ENCODE measurements at regions not wholly inside any gene's neighbourhood (a gene's known extent, or its start where the extent isn't known, plus 50 kb on each side); places are given as distances from the start of the nearest gene placed in this dataset.

DNA sequence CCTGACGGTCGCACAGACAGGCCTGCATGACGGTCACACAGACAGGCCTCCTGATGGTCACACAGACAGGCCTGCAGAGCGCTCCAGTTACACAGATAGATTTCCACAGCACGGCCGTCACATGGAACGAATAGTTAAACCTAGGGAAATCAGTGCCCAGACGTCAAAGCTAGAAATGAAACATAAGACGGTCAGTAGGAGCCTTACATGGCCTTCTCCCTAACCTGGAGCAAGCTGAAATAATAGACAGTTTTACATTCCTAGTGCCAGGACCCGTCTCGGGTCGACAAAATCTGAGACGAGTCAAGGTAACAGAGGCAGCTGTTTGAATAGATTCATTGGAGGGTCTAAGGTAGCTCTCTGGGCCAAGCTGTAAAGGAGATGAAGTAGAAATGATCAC lies 126.9 kb downstream of the MTNR1A start:
- 0 out of 3 replicates have a peak, but pooled peaks cover 2% of the 10 kb centered on the region for H3K9me3 Mint-ChIP-seq
- no peak overlapping the region for H3K27ac Mint-ChIP-seq
- H3K27ac ChIP-seq (ENCODE audit: low read depth), result no peak overlapping the region
- DNase-seq (ENCODE audit: low spot score), result no peak
- H3K4me3 Mint-ChIP-seq, result no peak overlapping the region
- TF ChIP-seq EZH2 (IDR thresholded peaks at IDR 0.05; ENCODE audit: low read depth, unreplicated experiment), result no peak
- TF ChIP-seq, protein P1, sequence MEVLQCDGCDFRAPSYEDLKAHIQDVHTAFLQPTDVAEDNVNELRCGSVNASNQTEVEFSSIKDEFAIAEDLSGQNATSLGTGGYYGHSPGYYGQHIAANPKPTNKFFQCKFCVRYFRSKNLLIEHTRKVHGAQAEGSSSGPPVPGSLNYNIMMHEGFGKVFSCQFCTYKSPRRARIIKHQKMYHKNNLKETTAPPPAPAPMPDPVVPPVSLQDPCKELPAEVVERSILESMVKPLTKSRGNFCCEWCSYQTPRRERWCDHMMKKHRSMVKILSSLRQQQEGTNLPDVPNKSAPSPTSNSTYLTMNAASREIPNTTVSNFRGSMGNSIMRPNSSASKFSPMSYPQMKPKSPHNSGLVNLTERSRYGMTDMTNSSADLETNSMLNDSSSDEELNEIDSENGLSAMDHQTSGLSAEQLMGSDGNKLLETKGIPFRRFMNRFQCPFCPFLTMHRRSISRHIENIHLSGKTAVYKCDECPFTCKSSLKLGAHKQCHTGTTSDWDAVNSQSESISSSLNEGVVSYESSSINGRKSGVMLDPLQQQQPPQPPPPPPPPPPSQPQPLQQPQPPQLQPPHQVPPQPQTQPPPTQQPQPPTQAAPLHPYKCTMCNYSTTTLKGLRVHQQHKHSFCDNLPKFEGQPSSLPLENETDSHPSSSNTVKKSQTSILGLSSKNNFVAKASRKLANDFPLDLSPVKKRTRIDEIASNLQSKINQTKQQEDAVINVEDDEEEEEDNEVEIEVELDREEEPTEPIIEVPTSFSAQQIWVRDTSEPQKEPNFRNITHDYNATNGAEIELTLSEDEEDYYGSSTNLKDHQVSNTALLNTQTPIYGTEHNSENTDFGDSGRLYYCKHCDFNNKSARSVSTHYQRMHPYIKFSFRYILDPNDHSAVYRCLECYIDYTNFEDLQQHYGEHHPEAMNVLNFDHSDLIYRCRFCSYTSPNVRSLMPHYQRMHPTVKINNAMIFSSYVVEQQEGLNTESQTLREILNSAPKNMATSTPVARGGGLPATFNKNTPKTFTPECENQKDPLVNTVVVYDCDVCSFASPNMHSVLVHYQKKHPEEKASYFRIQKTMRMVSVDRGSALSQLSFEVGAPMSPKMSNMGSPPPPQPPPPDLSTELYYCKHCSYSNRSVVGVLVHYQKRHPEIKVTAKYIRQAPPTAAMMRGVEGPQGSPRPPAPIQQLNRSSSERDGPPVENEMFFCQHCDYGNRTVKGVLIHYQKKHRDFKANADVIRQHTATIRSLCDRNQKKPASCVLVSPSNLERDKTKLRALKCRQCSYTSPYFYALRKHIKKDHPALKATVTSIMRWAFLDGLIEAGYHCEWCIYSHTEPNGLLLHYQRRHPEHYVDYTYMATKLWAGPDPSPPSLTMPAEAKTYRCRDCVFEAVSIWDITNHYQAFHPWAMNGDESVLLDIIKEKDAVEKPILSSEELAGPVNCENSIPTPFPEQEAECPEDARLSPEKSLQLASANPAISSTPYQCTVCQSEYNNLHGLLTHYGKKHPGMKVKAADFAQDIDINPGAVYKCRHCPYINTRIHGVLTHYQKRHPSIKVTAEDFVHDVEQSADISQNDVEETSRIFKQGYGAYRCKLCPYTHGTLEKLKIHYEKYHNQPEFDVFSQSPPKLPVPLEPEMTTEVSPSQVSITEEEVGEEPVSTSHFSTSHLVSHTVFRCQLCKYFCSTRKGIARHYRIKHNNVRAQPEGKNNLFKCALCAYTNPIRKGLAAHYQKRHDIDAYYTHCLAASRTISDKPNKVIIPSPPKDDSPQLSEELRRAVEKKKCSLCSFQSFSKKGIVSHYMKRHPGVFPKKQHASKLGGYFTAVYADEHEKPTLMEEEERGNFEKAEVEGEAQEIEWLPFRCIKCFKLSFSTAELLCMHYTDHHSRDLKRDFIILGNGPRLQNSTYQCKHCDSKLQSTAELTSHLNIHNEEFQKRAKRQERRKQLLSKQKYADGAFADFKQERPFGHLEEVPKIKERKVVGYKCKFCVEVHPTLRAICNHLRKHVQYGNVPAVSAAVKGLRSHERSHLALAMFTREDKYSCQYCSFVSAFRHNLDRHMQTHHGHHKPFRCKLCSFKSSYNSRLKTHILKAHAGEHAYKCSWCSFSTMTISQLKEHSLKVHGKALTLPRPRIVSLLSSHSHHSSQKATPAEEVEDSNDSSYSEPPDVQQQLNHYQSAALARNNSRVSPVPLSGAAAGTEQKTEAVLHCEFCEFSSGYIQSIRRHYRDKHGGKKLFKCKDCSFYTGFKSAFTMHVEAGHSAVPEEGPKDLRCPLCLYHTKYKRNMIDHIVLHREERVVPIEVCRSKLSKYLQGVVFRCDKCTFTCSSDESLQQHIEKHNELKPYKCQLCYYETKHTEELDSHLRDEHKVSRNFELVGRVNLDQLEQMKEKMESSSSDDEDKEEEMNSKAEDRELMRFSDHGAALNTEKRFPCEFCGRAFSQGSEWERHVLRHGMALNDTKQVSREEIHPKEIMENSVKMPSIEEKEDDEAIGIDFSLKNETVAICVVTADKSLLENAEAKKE (CRISPR knock-in tag; IDR thresholded peaks at IDR 0.05), result no peak
- no peak for TF ChIP-seq STAT1 (IDR thresholded peaks at IDR 0.05; ENCODE audit: unreplicated experiment)
- no peak for TF ChIP-seq ZNF114 (CRISPR knock-in tag; IDR thresholded peaks at IDR 0.05)
- TF ChIP-seq, protein P2, sequence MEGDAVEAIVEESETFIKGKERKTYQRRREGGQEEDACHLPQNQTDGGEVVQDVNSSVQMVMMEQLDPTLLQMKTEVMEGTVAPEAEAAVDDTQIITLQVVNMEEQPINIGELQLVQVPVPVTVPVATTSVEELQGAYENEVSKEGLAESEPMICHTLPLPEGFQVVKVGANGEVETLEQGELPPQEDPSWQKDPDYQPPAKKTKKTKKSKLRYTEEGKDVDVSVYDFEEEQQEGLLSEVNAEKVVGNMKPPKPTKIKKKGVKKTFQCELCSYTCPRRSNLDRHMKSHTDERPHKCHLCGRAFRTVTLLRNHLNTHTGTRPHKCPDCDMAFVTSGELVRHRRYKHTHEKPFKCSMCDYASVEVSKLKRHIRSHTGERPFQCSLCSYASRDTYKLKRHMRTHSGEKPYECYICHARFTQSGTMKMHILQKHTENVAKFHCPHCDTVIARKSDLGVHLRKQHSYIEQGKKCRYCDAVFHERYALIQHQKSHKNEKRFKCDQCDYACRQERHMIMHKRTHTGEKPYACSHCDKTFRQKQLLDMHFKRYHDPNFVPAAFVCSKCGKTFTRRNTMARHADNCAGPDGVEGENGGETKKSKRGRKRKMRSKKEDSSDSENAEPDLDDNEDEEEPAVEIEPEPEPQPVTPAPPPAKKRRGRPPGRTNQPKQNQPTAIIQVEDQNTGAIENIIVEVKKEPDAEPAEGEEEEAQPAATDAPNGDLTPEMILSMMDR (conservative IDR thresholded peaks at IDR 0.05; ENCODE audit: low read depth in 2 of 2), result no peak
- TF ChIP-seq NANOG (IDR thresholded peaks at IDR 0.05; ENCODE audit: borderline replicate concordance), result no peak
- TF ChIP-seq, protein P3, sequence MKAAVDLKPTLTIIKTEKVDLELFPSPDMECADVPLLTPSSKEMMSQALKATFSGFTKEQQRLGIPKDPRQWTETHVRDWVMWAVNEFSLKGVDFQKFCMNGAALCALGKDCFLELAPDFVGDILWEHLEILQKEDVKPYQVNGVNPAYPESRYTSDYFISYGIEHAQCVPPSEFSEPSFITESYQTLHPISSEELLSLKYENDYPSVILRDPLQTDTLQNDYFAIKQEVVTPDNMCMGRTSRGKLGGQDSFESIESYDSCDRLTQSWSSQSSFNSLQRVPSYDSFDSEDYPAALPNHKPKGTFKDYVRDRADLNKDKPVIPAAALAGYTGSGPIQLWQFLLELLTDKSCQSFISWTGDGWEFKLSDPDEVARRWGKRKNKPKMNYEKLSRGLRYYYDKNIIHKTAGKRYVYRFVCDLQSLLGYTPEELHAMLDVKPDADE (IDR thresholded peaks at IDR 0.05), result no peak
- TF ChIP-seq ZNF331 (CRISPR knock-in tag; IDR thresholded peaks at IDR 0.05; ENCODE audit: low read depth), result no peak
- no peak for TF ChIP-seq POLR2AphosphoS5 (IDR thresholded peaks at IDR 0.05; ENCODE audit: low read depth)
- no peak for TF ChIP-seq JUNB (IDR thresholded peaks at IDR 0.05; ENCODE audit: unreplicated experiment)
- TF ChIP-seq CREB1 (CRISPR knock-in tag; IDR thresholded peaks at IDR 0.05; ENCODE audit: low read depth), result no peak
- TF ChIP-seq, protein P4, sequence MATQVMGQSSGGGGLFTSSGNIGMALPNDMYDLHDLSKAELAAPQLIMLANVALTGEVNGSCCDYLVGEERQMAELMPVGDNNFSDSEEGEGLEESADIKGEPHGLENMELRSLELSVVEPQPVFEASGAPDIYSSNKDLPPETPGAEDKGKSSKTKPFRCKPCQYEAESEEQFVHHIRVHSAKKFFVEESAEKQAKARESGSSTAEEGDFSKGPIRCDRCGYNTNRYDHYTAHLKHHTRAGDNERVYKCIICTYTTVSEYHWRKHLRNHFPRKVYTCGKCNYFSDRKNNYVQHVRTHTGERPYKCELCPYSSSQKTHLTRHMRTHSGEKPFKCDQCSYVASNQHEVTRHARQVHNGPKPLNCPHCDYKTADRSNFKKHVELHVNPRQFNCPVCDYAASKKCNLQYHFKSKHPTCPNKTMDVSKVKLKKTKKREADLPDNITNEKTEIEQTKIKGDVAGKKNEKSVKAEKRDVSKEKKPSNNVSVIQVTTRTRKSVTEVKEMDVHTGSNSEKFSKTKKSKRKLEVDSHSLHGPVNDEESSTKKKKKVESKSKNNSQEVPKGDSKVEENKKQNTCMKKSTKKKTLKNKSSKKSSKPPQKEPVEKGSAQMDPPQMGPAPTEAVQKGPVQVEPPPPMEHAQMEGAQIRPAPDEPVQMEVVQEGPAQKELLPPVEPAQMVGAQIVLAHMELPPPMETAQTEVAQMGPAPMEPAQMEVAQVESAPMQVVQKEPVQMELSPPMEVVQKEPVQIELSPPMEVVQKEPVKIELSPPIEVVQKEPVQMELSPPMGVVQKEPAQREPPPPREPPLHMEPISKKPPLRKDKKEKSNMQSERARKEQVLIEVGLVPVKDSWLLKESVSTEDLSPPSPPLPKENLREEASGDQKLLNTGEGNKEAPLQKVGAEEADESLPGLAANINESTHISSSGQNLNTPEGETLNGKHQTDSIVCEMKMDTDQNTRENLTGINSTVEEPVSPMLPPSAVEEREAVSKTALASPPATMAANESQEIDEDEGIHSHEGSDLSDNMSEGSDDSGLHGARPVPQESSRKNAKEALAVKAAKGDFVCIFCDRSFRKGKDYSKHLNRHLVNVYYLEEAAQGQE (IDR thresholded peaks at IDR 0.05; ENCODE audit: unreplicated experiment), result no peak
- no peak for TF ChIP-seq EZH2phosphoT487 (IDR thresholded peaks at IDR 0.05; ENCODE audit: unreplicated experiment)
- no peaks in the 10 kb centered on the region for H3K9me2 ChIP-seq (ENCODE audit: insufficient read depth)
- H3K27me3 ChIP-seq (ENCODE audit: insufficient read depth), result no peaks in the 10 kb centered on the region
- no peak for ATAC-seq
- H3K36me3 Mint-ChIP-seq (ENCODE audit: low read depth), result peaks cover 3% of the 10 kb centered on the region; the same call in 1 of the 3 replicates
- H2AFZ ChIP-seq, result no peak overlapping the region
- H3K4me1 ChIP-seq (ENCODE audit: insufficient read depth), result no peaks in the 10 kb centered on the region
- H3F3A ChIP-seq (replicated peaks; ENCODE audit: low read depth), result no peaks in the 10 kb centered on the region
- no peaks in the 10 kb centered on the region for H3K79me2 ChIP-seq (replicated peaks; ENCODE audit: insufficient read depth)
- H3K4me2 ChIP-seq, result no peak overlapping the region
- H3K27me3 Mint-ChIP-seq (ENCODE audit: insufficient read depth, low read depth, poor library complexity), result no peaks in the 10 kb centered on the region
- 0 out of 2 replicates have a peak, but pooled peaks cover 3% of the 10 kb centered on the region for H3K36me3 ChIP-seq (ENCODE audit: insufficient read depth)
- H3K4me1 Mint-ChIP-seq, result no peaks in the 10 kb centered on the region
- no peaks in the 10 kb centered on the region for H4K20me1 ChIP-seq (replicated peaks; ENCODE audit: insufficient read depth)
- H3K4me3 ChIP-seq, result no peak overlapping the region

Measured in GM23338 (cell line).